KBM-7 (cell line): ENCODE measurements at regions not wholly inside any gene's neighbourhood (a gene's known extent, or its start where the extent isn't known, plus 50 kb on each side); places are given as distances from the start of the nearest gene placed in this dataset.

ENCODE experiments used
- DNase-seq: peaks from one replicate; pipeline ENCODE4 v3.0.0-alpha.2; 2015
- in situ Hi-C: fragments of 300-500 bp; cut with MboI; formaldehyde crosslinking; loops from 2 replicates; pipeline ENCODE4 v1.14.3; 2020; ENCODE audit warnings: low sequenced_read_pairs, low pct_unique_long_range_greater_than_20kb, mixed read lengths

- no peak for DNase-seq
- in situ Hi-C loops = no loop called here
Measured at GRCh38 chr10:131803860-131804425, 96.9 kb upstream of the PPP2R2D start.

GRCh38 chr10:131804551-131805295 lies 96.1 kb upstream of the PPP2R2D start:
- no peak for DNase-seq
- in situ Hi-C loops = no loop called here

GRCh38 chr10:131805696-131806095 lies 95.1 kb upstream of the PPP2R2D start:
- DNase-seq = no peak
- in situ Hi-C loops = no loop called here

GRCh38 chr10:131806146-131806545 lies 94.7 kb upstream of the PPP2R2D start:
- DNase-seq = no peak
- in situ Hi-C loops = no loop called here

DNA sequence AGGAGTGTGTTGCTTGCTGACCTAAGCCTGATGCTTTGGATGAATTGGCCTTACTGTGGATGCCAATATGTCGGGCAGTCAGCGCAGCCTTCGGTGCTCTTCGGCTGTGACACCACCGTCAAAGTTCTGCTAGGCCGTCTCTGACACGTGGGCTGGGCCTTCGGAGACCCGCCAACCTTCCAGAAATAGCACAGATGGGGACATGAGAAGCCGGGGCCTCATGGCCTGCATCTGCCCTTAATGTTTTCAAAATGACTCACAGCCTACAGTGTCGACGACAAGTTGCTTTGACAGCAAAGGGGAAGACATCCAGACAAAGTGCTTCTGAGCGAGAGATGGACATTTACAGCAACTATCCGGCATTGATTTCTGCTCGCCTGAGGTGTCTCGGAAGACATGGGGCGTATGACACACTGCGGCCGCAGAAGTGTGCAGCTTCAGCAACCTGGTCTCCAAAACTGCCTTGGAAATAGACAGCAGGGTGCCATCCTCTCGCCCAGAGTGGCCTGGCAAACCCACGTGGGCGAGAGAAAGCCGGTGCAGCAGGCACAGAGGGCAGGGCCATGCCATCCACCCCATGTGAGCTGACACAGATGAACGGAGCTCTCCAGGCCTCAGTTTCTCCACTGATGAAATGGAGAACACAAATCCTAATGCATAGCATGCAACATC lies 94.0 kb upstream of the PPP2R2D start:
- DNase-seq = no peak
- in situ Hi-C loops = no loop called here

DNA sequence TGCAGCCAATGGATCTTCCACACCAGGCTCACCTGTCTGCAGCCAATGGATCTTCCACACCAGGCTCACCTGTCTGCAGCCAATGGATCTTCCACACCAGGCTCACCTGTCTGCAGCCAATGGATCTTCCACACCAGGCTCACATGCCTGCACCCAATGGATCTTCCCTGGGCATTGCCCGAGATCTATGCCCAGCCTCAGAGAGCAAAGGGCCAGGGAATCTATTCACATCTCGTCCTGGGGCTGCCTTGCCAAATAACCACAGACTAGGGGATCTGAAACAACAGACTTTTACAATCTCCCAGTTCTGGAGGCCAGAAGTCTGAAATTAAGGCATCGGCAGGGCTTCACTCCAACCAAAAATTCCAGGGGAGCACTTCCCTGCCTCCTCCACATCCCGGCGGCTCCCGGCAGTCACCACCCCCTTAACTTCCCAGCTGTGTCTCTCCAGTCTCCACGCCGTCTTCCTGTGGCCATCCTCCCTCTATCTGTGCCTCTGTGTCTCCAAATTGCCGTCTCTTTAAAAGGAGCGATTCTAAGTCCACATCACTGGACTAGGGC lies 92.4 kb upstream of the PPP2R2D start:
- in situ Hi-C loops = no loop called here
- DNase-seq = no peak

GRCh38 chr10:131810036-131810804 lies 90.6 kb upstream of the PPP2R2D start:
- in situ Hi-C loops = no loop called here

DNA sequence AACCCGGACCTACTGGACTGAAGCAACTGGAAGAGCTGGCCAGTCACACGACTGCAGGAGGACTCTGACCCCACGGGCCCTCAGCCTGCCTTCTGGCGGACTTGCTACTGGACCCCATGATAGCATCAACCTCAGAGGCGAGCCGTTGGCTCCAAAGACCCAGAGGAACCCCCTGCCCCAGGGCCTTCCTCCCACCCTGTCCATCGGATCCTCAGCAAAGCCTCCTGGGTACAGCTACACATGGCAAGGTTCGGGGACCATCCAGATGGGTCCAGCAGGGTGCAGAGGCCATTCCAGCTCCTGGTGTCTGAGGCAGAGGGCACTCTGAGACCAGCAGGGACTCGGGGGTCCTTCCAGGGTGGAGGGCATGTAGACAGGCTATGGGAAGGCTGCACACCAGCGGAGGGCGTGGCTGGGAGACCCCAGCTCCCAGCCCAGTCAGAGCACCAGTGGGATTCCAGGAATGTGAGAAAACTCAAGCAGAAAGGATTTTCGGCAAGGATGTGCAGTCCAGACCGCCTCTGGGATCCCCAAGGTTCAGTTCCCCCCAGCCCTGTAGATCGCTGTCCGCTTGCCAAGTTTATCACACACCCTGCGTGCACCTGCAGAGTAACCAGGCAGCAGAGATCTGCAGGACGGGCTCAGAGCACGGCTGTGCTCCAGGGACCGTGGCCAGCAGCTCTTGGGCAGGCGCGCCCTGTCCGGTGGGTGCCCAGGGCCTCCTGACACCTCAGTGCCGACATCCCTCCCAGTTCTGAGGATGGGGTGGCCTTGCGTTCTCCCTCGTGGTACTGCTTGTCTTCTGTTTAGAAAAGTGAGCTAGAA lies 89.8 kb upstream of the PPP2R2D start:
- DNase-seq = no peak
- in situ Hi-C loops = no loop called here

More at GRCh38 chr10:131810036-131810804, 90.6 kb upstream of the PPP2R2D start:
- DNase-seq = no peak

- no peak for DNase-seq
- in situ Hi-C loops = no loop called here
Measured at GRCh38 chr10:131811630-131812403, 89.0 kb upstream of the PPP2R2D start.

DNA sequence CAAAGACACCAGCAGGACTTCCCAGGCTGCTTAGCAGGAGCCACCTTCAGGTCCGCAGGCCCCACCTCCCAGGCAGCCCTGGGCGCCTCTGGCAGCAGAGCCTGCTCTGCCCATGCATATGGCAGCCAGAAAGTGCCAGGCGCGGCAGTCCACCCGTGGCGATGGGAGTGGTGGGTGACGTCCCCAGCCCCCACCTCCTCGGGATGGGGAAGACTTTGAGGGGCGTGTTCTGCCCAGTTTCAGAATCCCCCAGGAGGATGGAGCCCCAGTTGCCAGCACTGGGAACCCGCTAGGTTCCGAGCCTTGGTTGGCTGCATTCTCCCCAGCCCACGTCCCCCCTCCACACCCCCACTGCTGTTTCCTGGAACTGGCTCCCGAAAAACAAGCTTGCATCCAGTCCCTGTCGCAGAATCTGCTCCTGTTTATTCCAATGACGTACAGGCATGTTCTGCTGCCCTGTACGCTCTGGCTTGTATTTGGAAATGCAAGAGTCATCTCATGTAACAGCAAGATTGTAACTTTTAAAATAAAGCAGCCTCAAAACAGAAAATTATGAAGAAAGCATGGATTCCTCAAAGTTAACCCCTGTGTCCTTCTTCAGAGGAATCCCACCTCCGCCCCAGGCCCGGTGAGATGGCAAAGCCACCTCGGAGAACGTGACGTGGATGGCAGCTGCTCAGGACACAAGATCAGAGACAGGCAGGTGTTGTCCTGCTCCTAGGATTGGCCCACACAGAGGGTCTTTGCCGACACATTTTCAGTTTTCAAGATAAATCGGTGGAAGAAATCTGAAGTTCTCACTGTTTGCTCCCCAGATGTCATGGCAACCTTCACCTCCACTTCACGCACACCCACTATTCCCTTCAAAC lies 87.8 kb upstream of the PPP2R2D start:
- in situ Hi-C loops = no loop called here
- DNase-seq = no peak

GRCh38 chr10:131814567-131815265 lies 86.1 kb upstream of the PPP2R2D start:
- in situ Hi-C loops = no loop called here
- no peak for DNase-seq

DNA sequence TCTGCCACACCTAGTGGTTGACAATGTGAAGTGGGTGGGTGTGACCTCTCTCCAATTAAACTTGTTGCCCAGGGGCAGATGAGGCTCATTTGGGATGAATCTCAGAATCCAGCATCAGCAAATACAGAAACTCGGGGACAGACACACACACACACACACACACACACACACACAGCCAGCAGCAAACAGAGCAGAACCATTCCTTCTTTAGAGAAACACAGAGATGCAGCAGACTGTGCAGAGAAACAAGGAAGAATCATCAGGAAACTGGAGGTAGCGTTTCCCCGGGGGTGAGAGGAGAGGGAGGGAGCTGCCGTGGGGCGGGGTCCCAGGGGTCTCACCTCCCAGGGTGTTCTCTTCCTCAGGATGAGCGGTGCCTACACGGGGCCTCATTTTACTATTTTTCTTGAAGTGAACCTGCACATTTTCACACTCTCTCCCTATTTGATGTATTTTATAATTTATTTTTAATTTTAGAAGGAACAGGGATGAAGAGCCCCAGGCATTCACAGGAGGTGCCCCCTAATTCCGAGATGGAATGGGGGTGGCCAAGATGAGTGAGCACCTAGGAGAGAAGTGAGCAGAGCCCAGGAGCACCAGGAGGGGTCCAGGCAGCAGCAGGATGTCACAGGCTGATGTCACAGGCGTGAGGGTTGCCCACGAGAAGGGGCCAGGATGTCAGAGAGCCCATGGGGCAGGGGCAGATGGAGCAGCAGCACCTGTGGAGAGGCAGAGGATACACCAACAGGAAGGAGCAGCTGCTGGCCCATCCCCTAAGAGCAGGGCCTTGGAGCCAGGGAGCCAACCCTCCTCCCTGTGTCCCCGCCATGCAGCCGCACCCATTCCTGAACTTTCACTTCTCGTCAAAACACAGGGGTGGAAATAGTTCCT lies 85.3 kb upstream of the PPP2R2D start:
- in situ Hi-C loops = no loop called here
- no peak for DNase-seq

GRCh38 chr10:131816157-131816775 lies 84.5 kb upstream of the PPP2R2D start:
- no peak for DNase-seq
- in situ Hi-C loops = no loop called here

- no peak for DNase-seq
Measured at GRCh38 chr10:131816941-131817700, 83.7 kb upstream of the PPP2R2D start.

More at GRCh38 chr10:131816941-131817700, 83.7 kb upstream of the PPP2R2D start:
- in situ Hi-C loops = no loop called here
